ENCODE measurements at regions not wholly inside any gene's neighbourhood (a gene's known extent, or its start where the extent isn't known, plus 50 kb on each side); places are given as distances from the start of the nearest gene placed in this dataset.

DNA sequence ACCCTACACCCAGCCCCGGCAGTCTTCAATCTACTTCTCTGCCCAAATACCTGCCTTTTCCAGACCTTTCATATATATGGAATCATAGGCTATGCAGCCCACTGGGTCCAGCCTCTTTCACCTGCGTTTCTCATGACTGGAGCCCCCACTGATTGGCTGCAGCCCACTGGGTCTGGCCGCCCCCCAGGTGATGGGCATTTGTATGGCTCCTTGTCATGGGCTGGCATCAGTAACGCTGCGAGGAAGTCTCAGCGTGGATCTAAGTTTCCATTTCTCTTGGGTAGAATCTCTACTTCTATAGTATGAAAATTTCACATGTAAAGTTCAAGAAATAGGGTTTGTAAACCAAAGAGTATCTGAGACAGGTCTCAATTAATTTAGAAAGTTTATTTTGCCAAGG is 281.9 kb downstream of the NDUFA10 start:
- TF ChIP-seq, protein P1, sequence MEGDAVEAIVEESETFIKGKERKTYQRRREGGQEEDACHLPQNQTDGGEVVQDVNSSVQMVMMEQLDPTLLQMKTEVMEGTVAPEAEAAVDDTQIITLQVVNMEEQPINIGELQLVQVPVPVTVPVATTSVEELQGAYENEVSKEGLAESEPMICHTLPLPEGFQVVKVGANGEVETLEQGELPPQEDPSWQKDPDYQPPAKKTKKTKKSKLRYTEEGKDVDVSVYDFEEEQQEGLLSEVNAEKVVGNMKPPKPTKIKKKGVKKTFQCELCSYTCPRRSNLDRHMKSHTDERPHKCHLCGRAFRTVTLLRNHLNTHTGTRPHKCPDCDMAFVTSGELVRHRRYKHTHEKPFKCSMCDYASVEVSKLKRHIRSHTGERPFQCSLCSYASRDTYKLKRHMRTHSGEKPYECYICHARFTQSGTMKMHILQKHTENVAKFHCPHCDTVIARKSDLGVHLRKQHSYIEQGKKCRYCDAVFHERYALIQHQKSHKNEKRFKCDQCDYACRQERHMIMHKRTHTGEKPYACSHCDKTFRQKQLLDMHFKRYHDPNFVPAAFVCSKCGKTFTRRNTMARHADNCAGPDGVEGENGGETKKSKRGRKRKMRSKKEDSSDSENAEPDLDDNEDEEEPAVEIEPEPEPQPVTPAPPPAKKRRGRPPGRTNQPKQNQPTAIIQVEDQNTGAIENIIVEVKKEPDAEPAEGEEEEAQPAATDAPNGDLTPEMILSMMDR (optimal IDR thresholded peaks at IDR 0.05 in 1 of 3, IDR thresholded peaks at IDR 0.05 in 1 of 3, conservative IDR thresholded peaks at IDR 0.05 in 1 of 3; ENCODE audit: extremely low read depth in 1 of 3, insufficient read depth in 2 of 3, low read length in 3 of 3): no peak
- no peak for TF ChIP-seq EZH2 (IDR thresholded peaks at IDR 0.05; ENCODE audit: low read length)

Data from keratinocyte (primary cell).